Spleen (tissue), 11 donors: ENCODE measurements at regions not wholly inside any gene's neighbourhood (a gene's known extent, or its start where the extent isn't known, plus 50 kb on each side); places are given as distances from the start of the nearest gene placed in this dataset.

Experiments used
- DNase-seq: peaks from one replicate; pipeline ENCODE4 v3.0.0-alpha.2; 2020
- H3K27ac ChIP-seq, 8 donors: fragments of 200-600 bp; sonication (generic) in 7 of 8; 1 replicate in 4 of 8; 2 replicates in 4 of 8; pipeline versions ENCODE4 v1.5.0 to v1.8.0; 2016 to 2021; ENCODE audit warnings: inconsistent platforms in 4 of 8, mild to moderate bottlenecking in 4 of 8, moderate library complexity in 1 of 8
- H3K27me3 ChIP-seq, 7 donors: fragments of 200-600 bp; sonication (generic) in 6 of 7; replicated peaks in 1 of 7; 1 replicate in 4 of 7; 2 replicates in 3 of 7; pipeline versions ENCODE4 v1.5.0 to v1.8.0; 2016 to 2021; ENCODE audit warnings: inconsistent platforms in 3 of 7, mild to moderate bottlenecking in 1 of 7
- H3K36me3 ChIP-seq, 6 donors: fragments of 200-600 bp; sonication (generic) in 5 of 6; 1 replicate in 4 of 6; 2 replicates in 2 of 6; pipeline versions ENCODE4 v1.5.0 to v1.8.0; 2016 to 2021; ENCODE audit warnings: inconsistent platforms in 2 of 6
- H3K4me1 ChIP-seq, 6 donors: fragments of 200-600 bp; sonication (generic) in 5 of 6; 1 replicate in 3 of 6; 2 replicates in 3 of 6; pipeline versions ENCODE4 v1.5.0 to v1.8.0; 2016 to 2021; ENCODE audit warnings: inconsistent platforms in 3 of 6
- H3K4me3 ChIP-seq, 8 donors: fragments of 200-600 bp; sonication (generic) in 7 of 8; 1 replicate in 4 of 8; 2 replicates in 4 of 8; pipeline versions ENCODE4 v1.5.0 to v1.8.0; 2016 to 2021; ENCODE audit warnings: inconsistent platforms in 4 of 8, mild to moderate bottlenecking in 4 of 8, moderate library complexity in 2 of 8
- H3K9me3 ChIP-seq, 8 donors: fragments of 200-600 bp; sonication (generic) in 7 of 8; 1 replicate in 4 of 8; 2 replicates in 4 of 8; pipeline versions ENCODE4 v1.5.0 to v1.8.0; 2016 to 2021; ENCODE audit warnings: inconsistent platforms in 4 of 8
- POLR2A ChIP-seq, 3 donors: fragments of 450-650 bp; IDR thresholded peaks; one replicate each; pipeline ENCODE4 v1.5.1; 2017; ENCODE audit warnings: antibody characterized with exemption in 3 of 3, mild to moderate bottlenecking in 1 of 3
- POLR2AphosphoS5 ChIP-seq, 3 donors: sonication (generic); formaldehyde crosslinking; IDR thresholded peaks; one replicate each; pipeline ENCODE4 v1.5.1; 2017; ENCODE audit warnings: antibody characterized with exemption in 3 of 3
- WGBS, 5 donors: extraction: QIAGEN DNeasy Blood & Tissue Kit in 3 of 5; methylation state at CpG; one replicate each; pipeline versions ENCODE4 v1.1.5 to v1.1.7; 2013 to 2018; 5-methylcytosine and 5-hydroxymethylcytosine counted together
- intact Hi-C: fragments of 100-400 bp; cut with DNase I; formaldehyde crosslinking; loops from one replicate; pipeline ENCODE4 v1.15.0; 2023; ENCODE audit warnings: low total_unique reads
- TF ChIP-seq, protein P1 (sequence below), 11 experiments: fragments of 200-600 bp in 7 of 11; fragments of 450-650 bp in 4 of 11; sonication (generic) in 4 of 11; IDR thresholded peaks in 8 of 11; conservative IDR thresholded peaks in 3 of 11; 1 replicate in 7 of 11; 2 replicates in 4 of 11; pipeline versions ENCODE4 v1.4.0 to v1.8.0; 2016 to 2021; ENCODE audit warnings: antibody characterized with exemption in 11 of 11, inconsistent platforms in 4 of 11, mild to moderate bottlenecking in 1 of 11
- donor health status: healthy with polysubstance abuse.
- donor health status: DM: no; HTN: no; CAD: no; lungs with moderate emphysema.
- donor health status: DM: no; HTN: no; CAD: no.
- donor health status: Bipolar disorder and iron deficiency.
- donor health status: healthy.
- donor health status: DM: no; HTN: no; CAD: no.
- donor health status: DM: yes; HTN: yes; CAD: no.

DNA sequence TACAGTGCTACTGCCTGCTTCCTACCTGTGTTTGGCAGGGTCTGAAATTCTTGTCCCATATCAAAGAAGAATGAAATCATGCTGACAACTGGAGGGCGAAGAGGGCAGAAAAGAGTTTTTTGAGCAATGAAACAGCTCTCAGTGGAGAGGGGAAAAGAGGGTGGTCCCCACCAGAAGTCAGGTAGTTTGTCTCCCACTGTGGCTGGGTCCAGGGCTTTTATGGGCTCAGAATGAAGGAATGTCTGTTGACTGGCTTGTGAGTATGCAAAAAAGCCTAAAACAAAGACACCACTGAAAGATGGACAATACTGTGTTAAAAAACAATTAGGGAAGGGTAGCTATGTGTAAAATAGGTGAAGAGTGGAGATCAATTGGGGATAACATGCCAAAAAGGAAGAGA, 115.0 kb downstream of the ADAM29 start:
- WGBS, 5 donors = 77 to 89% (median 80%) methylated on average over 1 of the region's 1 CpG
- Histone ChIP-seq H3K27me3 (no peaks in the 10 kb centered on the region), H3K4me1 (no peaks in the 10 kb centered on the region), H3K4me3 (no peak overlapping the region), H3K27ac (no peak overlapping the region), H3K36me3 (no peaks in the 10 kb centered on the region), H3K9me3 (peaks cover 0 to 41% (median 20%) of the 10 kb centered on the region in 8 donors)
- TF ChIP-seq, protein P1, sequence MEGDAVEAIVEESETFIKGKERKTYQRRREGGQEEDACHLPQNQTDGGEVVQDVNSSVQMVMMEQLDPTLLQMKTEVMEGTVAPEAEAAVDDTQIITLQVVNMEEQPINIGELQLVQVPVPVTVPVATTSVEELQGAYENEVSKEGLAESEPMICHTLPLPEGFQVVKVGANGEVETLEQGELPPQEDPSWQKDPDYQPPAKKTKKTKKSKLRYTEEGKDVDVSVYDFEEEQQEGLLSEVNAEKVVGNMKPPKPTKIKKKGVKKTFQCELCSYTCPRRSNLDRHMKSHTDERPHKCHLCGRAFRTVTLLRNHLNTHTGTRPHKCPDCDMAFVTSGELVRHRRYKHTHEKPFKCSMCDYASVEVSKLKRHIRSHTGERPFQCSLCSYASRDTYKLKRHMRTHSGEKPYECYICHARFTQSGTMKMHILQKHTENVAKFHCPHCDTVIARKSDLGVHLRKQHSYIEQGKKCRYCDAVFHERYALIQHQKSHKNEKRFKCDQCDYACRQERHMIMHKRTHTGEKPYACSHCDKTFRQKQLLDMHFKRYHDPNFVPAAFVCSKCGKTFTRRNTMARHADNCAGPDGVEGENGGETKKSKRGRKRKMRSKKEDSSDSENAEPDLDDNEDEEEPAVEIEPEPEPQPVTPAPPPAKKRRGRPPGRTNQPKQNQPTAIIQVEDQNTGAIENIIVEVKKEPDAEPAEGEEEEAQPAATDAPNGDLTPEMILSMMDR (IDR thresholded peaks at IDR 0.05 in 8 of 11, conservative IDR thresholded peaks at IDR 0.05 in 3 of 11) = no peak
- TF ChIP-seq POLR2A (IDR thresholded peaks at IDR 0.05) = no peak
- no peak for TF ChIP-seq POLR2AphosphoS5 (IDR thresholded peaks at IDR 0.05)
- no peak for DNase-seq
- intact Hi-C loops = no loop called here

- TF ChIP-seq POLR2AphosphoS5 (IDR thresholded peaks at IDR 0.05) (no peak), POLR2A (IDR thresholded peaks at IDR 0.05) (no peak)
- TF ChIP-seq, protein P1 (IDR thresholded peaks at IDR 0.05 in 8 of 11, conservative IDR thresholded peaks at IDR 0.05 in 3 of 11) = no peak
- no peak overlapping the region for H3K27ac ChIP-seq
- H3K27me3 ChIP-seq = no peaks in the 10 kb centered on the region
These were observed 115.8 kb downstream of the ADAM29 start for GRCh38 chr4:175034007-175034406.

GRCh38 chr4:175034986-175035705, 117.0 kb downstream of the ADAM29 start:
- Histone ChIP-seq H3K36me3 (no peaks in the 10 kb centered on the region), H3K27ac (no peak overlapping the region), H3K4me1 (no peaks in the 10 kb centered on the region), H3K27me3 (no peaks in the 10 kb centered on the region), H3K4me3 (no peak overlapping the region), H3K9me3 (peaks cover 0 to 22% (median 10%) of the 10 kb centered on the region in 8 donors)
- WGBS, 5 donors = 28 to 77% (median 51%) methylated on average over 2 of the region's 2 CpGs
- intact Hi-C loops = no loop called here
- DNase-seq = no peak
- TF ChIP-seq POLR2AphosphoS5 (IDR thresholded peaks at IDR 0.05) (no peak), POLR2A (IDR thresholded peaks at IDR 0.05) (no peak)
- TF ChIP-seq, protein P1 (IDR thresholded peaks at IDR 0.05 in 8 of 11, conservative IDR thresholded peaks at IDR 0.05 in 3 of 11) = no peak

More at GRCh38 chr4:175034007-175034406, 115.8 kb downstream of the ADAM29 start:
- Histone ChIP-seq H3K36me3 (no peaks in the 10 kb centered on the region), H3K4me1 (no peaks in the 10 kb centered on the region), H3K4me3 (no peak overlapping the region), H3K9me3 (peaks cover 0 to 32% (median 13%) of the 10 kb centered on the region in 8 donors)
- no peak for DNase-seq
- WGBS, 5 donors = 68 to 91% (median 77%) methylated on average over 1 of the region's 1 CpG
- intact Hi-C loops = no loop called here

- no peak overlapping the region for H3K4me3 ChIP-seq
- WGBS, 5 donors = 62 to 74% (median 68%) methylated on average over 2 of the region's 2 CpGs
- no peak for DNase-seq
- no peak overlapping the region for H3K27ac ChIP-seq
- no peaks in the 10 kb centered on the region for H3K36me3 ChIP-seq
- intact Hi-C loops = no loop called here
- TF ChIP-seq POLR2AphosphoS5 (IDR thresholded peaks at IDR 0.05) = no peak
- no peak for TF ChIP-seq POLR2A (IDR thresholded peaks at IDR 0.05)
- TF ChIP-seq, protein P1 (IDR thresholded peaks at IDR 0.05 in 8 of 11, conservative IDR thresholded peaks at IDR 0.05 in 3 of 11) = no peak
- no peaks in the 10 kb centered on the region for H3K4me1 ChIP-seq
- peaks cover 0 to 22% (median 10%) of the 10 kb centered on the region in 8 donors for H3K9me3 ChIP-seq
- no peaks in the 10 kb centered on the region for H3K27me3 ChIP-seq
These were observed 117.7 kb downstream of the ADAM29 start for GRCh38 chr4:175035905-175036304.
